ENCODE measurements at regions not wholly inside any gene's neighbourhood (a gene's known extent, or its start where the extent isn't known, plus 50 kb on each side); places are given as distances from the start of the nearest gene placed in this dataset.

GRCh38 chr1:213491468-213491867 lies 440.4 kb downstream of the RPS6KC1 start:
- BruUV-seq (replicated peaks): no TSS peak
- H3K36me3 ChIP-seq (ENCODE audit: insufficient read depth, low read length): no peaks in the 10 kb centered on the region
- no peaks in the 10 kb centered on the region for H3K79me2 ChIP-seq (ENCODE audit: insufficient read depth, low read depth, low read length)
- H4K20me1 ChIP-seq (ENCODE audit: insufficient read depth, low read length): no peaks in the 10 kb centered on the region
- CTCF ChIA-PET (ENCODE audit: unreplicated experiment): no interaction called here
- no peak overlapping the region for H3K4me2 ChIP-seq (ENCODE audit: low read length)
- no peak overlapping the region for H2AFZ ChIP-seq (ENCODE audit: low read length)
- H3K4me3 ChIP-seq (ENCODE audit: low read depth, low read length, poor library complexity, severe bottlenecking): no peak overlapping the region
- no peak overlapping the region for H3K27ac ChIP-seq (ENCODE audit: low read depth, low read length, poor library complexity, severe bottlenecking)
- TF ChIP-seq CTCF (conservative IDR thresholded peaks at IDR 0.05; ENCODE audit: low read length): no peak
- TF ChIP-seq EZH2phosphoT487 (IDR thresholded peaks at IDR 0.05; ENCODE audit: borderline replicate concordance, low read depth, low read length): no peak
- no peaks in the 10 kb centered on the region for H3K9me2 ChIP-seq (ENCODE audit: insufficient read depth, low read length)
- no peaks in the 10 kb centered on the region for H3K9me3 ChIP-seq (ENCODE audit: low read length)
- H3K4me1 ChIP-seq (ENCODE audit: insufficient read depth, low read length, poor library complexity, severe bottlenecking): no peaks in the 10 kb centered on the region
- intact Hi-C loops (cut with micrococcal nuclease; ENCODE audit: unreplicated experiment): no loop called here
- DNase-seq (ENCODE audit: low spot score): no peak
- POLR2A ChIA-PET: no interaction called here

GRCh38 chr1:213492161-213493041 lies 441.4 kb downstream of the RPS6KC1 start:
- H3K4me3 ChIP-seq (ENCODE audit: low read depth, low read length, poor library complexity, severe bottlenecking): no peak overlapping the region
- H3K4me2 ChIP-seq (ENCODE audit: low read length): no peak overlapping the region
- H3K4me1 ChIP-seq (ENCODE audit: insufficient read depth, low read length, poor library complexity, severe bottlenecking): no peaks in the 10 kb centered on the region
- no peaks in the 10 kb centered on the region for H3K9me2 ChIP-seq (ENCODE audit: insufficient read depth, low read length)
- CTCF ChIA-PET (ENCODE audit: unreplicated experiment): no interaction called here
- TF ChIP-seq CTCF (conservative IDR thresholded peaks at IDR 0.05; ENCODE audit: low read length): no peak
- TF ChIP-seq EZH2phosphoT487 (IDR thresholded peaks at IDR 0.05; ENCODE audit: borderline replicate concordance, low read depth, low read length): no peak
- POLR2A ChIA-PET: interaction anchor here (0.6 kb wide), 1 partner anchor 163 kb away, joined by 3 read pairs; no protein-coding TSS in a partner anchor
- DNase-seq (ENCODE audit: low spot score): no peak
- H3K9me3 ChIP-seq (ENCODE audit: low read length): no peaks in the 10 kb centered on the region
- H3K79me2 ChIP-seq (ENCODE audit: insufficient read depth, low read depth, low read length): no peaks in the 10 kb centered on the region
- H3K36me3 ChIP-seq (ENCODE audit: insufficient read depth, low read length): no peaks in the 10 kb centered on the region
- H2AFZ ChIP-seq (ENCODE audit: low read length): no peak overlapping the region
- no peaks in the 10 kb centered on the region for H4K20me1 ChIP-seq (ENCODE audit: insufficient read depth, low read length)
- no peak overlapping the region for H3K27ac ChIP-seq (ENCODE audit: low read depth, low read length, poor library complexity, severe bottlenecking)
- intact Hi-C loops (cut with micrococcal nuclease; ENCODE audit: unreplicated experiment): no loop called here
- no TSS peak for BruUV-seq (replicated peaks)

GRCh38 chr1:213499444-213499843 lies 448.4 kb downstream of the RPS6KC1 start:
- no peak overlapping the region for H3K27ac ChIP-seq (ENCODE audit: low read depth, low read length, poor library complexity, severe bottlenecking)
- BruUV-seq (replicated peaks): no TSS peak
- no peaks in the 10 kb centered on the region for H3K9me3 ChIP-seq (ENCODE audit: low read length)
- H3K4me2 ChIP-seq (ENCODE audit: low read length): no peak overlapping the region
- no peak for DNase-seq (ENCODE audit: low spot score)
- no peak overlapping the region for H3K4me3 ChIP-seq (ENCODE audit: low read depth, low read length, poor library complexity, severe bottlenecking)
- intact Hi-C loops (cut with micrococcal nuclease; ENCODE audit: unreplicated experiment): no loop called here
- TF ChIP-seq EZH2phosphoT487 (IDR thresholded peaks at IDR 0.05; ENCODE audit: borderline replicate concordance, low read depth, low read length): no peak
- no peak for TF ChIP-seq CTCF (conservative IDR thresholded peaks at IDR 0.05; ENCODE audit: low read length)
- H3K9me2 ChIP-seq (ENCODE audit: insufficient read depth, low read length): no peaks in the 10 kb centered on the region
- H2AFZ ChIP-seq (ENCODE audit: low read length): no peak overlapping the region
- CTCF ChIA-PET (ENCODE audit: unreplicated experiment): no interaction called here
- no peaks in the 10 kb centered on the region for H3K36me3 ChIP-seq (ENCODE audit: insufficient read depth, low read length)
- H3K4me1 ChIP-seq (ENCODE audit: insufficient read depth, low read length, poor library complexity, severe bottlenecking): no peaks in the 10 kb centered on the region
- H3K79me2 ChIP-seq (ENCODE audit: insufficient read depth, low read depth, low read length): no peaks in the 10 kb centered on the region
- no peaks in the 10 kb centered on the region for H4K20me1 ChIP-seq (ENCODE audit: insufficient read depth, low read length)
- POLR2A ChIA-PET: no interaction called here
